Rectal smooth muscle tissue (tissue), 1 donor: ENCODE measurements at regions not wholly inside any gene's neighbourhood (a gene's known extent, or its start where the extent isn't known, plus 50 kb on each side); places are given as distances from the start of the nearest gene placed in this dataset.
A peak's percentile ranks its signal among the peaks of the same experiment; 100 is the strongest.

ENCODE experiments used
- H3K27ac ChIP-seq: one replicate; pipeline ENCODE4 v1.7.0; 2013; ENCODE audit warnings: low read depth, low read length, inconsistent platforms
- H3K27me3 ChIP-seq: one replicate; pipeline ENCODE4 v1.7.0; 2013; ENCODE audit warnings: low read length; ENCODE audit not compliant: control insufficient read depth, insufficient read depth
- H3K36me3 ChIP-seq: one replicate; pipeline ENCODE4 v1.7.0; 2013; ENCODE audit warnings: low read length; ENCODE audit not compliant: control insufficient read depth, insufficient read depth
- H3K4me1 ChIP-seq: one replicate; pipeline ENCODE4 v1.7.0; 2013; ENCODE audit warnings: low read length; ENCODE audit not compliant: control insufficient read depth, insufficient read depth
- H3K4me3 ChIP-seq: one replicate; pipeline ENCODE4 v1.7.0; 2013; ENCODE audit warnings: low read length
- H3K9ac ChIP-seq: one replicate; pipeline ENCODE4 v1.7.0; 2013; ENCODE audit warnings: low read length

GRCh38 chr2:42851740-42852250 is 59.4 kb upstream of the HAAO start:
- Histone ChIP-seq H3K4me1 (no peaks in the 10 kb centered on the region), H3K9ac (no peak overlapping the region), H3K27me3 (no peaks in the 10 kb centered on the region), H3K4me3 (no peak overlapping the region), H3K27ac (no peak overlapping the region), H3K36me3 (no peaks in the 10 kb centered on the region)

- Histone ChIP-seq H3K4me3 (no peak overlapping the region), H3K27me3 (no peaks in the 10 kb centered on the region), H3K27ac (no peak overlapping the region), H3K4me1 (no peaks in the 10 kb centered on the region), H3K9ac (no peak overlapping the region), H3K36me3 (no peaks in the 10 kb centered on the region)
Observed at GRCh38 chr2:42851186-42851585, 58.8 kb upstream of the HAAO start.

GRCh38 chr2:42850016-42850805 is 57.8 kb upstream of the HAAO start:
- H3K4me1 ChIP-seq, result peaks cover 9% of the 10 kb centered on the region
- no peaks in the 10 kb centered on the region for H3K27me3 ChIP-seq
- no peak overlapping the region for H3K9ac ChIP-seq
- no peaks in the 10 kb centered on the region for H3K36me3 ChIP-seq
- H3K4me3 ChIP-seq, result no peak overlapping the region
- H3K27ac ChIP-seq, result no peak overlapping the region

- Histone ChIP-seq H3K36me3 (no peaks in the 10 kb centered on the region), H3K27me3 (no peaks in the 10 kb centered on the region), H3K9ac (no peak overlapping the region), H3K27ac (no peak overlapping the region), H3K4me3 (no peak overlapping the region), H3K4me1 (peaks cover 17% of the 10 kb centered on the region)
Observed at GRCh38 chr2:42849311-42849710, 56.9 kb upstream of the HAAO start.

DNA sequence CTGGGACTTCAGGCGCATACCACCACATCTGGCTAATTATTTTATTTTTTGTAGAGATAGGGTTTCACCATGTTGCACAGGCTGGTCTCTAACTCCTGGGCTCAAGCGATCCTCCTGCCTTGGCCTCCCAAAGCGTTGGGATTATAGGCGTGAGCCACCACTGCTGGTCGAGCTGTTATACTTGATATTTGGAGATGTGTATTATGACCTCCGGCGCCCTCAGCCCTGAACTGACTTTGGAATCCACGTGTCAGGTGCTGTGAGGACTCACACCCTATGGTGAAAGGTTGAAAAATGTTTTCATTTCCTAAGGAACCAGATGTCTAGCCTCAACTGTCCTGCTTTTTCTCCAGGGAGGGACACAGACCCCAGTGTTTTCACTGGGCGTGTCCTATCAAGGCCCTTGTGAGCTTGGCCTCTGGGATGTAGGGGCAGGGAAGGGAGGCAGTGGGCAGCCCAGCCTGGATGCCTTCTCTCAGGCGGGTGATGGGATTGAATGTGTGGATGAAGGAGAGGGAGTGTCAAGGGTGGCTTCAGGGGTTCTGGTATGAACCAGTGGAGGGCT is 56.4 kb upstream of the HAAO start:
- H3K27ac ChIP-seq, result no peak overlapping the region
- no peaks in the 10 kb centered on the region for H3K36me3 ChIP-seq
- peaks cover 19% of the 10 kb centered on the region for H3K4me1 ChIP-seq

GRCh38 chr2:42848265-42848664 is 55.9 kb upstream of the HAAO start:
- Histone ChIP-seq H3K4me3 (no peak overlapping the region), H3K27ac (no peak overlapping the region), H3K36me3 (no peaks in the 10 kb centered on the region), H3K4me1 (peaks cover 19% of the 10 kb centered on the region), H3K9ac (no peak overlapping the region), H3K27me3 (no peaks in the 10 kb centered on the region)

More for the DNA sequence above, 56.4 kb upstream of the HAAO start:
- H3K27me3 ChIP-seq, result no peaks in the 10 kb centered on the region
- no peak overlapping the region for H3K9ac ChIP-seq
- no peak overlapping the region for H3K4me3 ChIP-seq

- Histone ChIP-seq H3K4me1 (peaks cover 21% of the 10 kb centered on the region), H3K36me3 (no peaks in the 10 kb centered on the region), H3K27ac (no peak overlapping the region), H3K9ac (no peak overlapping the region), H3K27me3 (no peaks in the 10 kb centered on the region), H3K4me3 (no peak overlapping the region)
Observed at GRCh38 chr2:42847596-42848151, 55.3 kb upstream of the HAAO start.

DNA sequence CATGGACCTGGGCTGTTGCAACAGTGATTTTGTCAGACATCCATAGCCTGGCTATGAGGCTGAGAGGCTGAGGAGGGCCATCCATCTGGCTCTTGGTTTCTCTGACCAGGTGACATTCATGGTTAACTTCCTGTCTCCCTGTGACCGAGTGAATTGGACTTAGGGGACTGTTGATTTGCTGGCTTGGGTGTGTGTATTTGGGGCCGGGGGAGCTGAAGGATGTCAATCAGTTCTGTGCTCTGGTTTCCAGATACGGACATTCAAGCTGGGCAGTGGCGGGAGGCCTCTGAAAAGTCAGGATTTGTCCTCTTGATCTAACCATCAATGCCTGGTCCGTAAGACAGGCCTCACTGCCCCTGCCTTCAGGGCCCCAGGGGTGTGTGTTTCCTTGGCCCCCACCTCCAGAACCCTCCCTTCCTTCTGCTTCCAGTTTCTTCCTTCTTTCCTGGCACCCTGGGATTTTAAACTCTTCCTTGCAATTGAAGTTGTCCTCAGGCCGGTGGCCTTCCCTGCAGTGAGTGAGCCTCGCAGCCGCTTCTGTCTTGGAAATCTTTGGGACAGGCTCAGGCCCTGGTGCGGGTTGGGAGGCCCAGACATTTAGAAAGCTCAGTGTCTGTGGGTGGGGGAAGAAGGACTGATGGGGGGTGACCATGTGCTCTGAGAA is 54.7 kb upstream of the HAAO start:
- Histone ChIP-seq H3K9ac (no peak overlapping the region), H3K27ac (no peak overlapping the region), H3K4me3 (no peak overlapping the region), H3K36me3 (no peaks in the 10 kb centered on the region), H3K4me1 (peaks cover 21% of the 10 kb centered on the region), H3K27me3 (no peaks in the 10 kb centered on the region)

DNA sequence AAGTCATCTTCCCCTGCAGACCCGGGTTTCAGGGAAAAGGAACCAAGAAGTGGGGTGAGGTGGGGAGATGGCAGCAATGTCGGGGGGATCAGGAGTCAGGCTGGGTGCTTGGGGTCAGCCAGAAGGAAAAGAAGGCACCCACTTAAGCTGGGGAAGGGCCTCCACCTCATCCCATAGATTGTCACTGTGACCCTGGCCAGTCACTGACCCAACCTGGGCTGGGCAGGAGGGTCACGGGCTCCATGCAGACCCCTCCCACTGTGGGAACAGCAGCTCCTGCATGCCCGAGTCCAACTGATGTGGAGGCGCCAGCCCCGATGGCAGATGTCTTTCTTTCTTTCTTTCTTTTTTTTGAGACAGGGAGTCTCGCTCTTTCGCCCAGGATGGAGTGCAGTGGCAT is 53.6 kb upstream of the HAAO start:
- no peaks in the 10 kb centered on the region for H3K27me3 ChIP-seq
- peak overlapping the region; percentile 55 for H3K27ac ChIP-seq
- no peak overlapping the region for H3K4me3 ChIP-seq
- H3K4me1 ChIP-seq, result peaks cover 21% of the 10 kb centered on the region
- H3K36me3 ChIP-seq, result no peaks in the 10 kb centered on the region
- no peak overlapping the region for H3K9ac ChIP-seq

DNA sequence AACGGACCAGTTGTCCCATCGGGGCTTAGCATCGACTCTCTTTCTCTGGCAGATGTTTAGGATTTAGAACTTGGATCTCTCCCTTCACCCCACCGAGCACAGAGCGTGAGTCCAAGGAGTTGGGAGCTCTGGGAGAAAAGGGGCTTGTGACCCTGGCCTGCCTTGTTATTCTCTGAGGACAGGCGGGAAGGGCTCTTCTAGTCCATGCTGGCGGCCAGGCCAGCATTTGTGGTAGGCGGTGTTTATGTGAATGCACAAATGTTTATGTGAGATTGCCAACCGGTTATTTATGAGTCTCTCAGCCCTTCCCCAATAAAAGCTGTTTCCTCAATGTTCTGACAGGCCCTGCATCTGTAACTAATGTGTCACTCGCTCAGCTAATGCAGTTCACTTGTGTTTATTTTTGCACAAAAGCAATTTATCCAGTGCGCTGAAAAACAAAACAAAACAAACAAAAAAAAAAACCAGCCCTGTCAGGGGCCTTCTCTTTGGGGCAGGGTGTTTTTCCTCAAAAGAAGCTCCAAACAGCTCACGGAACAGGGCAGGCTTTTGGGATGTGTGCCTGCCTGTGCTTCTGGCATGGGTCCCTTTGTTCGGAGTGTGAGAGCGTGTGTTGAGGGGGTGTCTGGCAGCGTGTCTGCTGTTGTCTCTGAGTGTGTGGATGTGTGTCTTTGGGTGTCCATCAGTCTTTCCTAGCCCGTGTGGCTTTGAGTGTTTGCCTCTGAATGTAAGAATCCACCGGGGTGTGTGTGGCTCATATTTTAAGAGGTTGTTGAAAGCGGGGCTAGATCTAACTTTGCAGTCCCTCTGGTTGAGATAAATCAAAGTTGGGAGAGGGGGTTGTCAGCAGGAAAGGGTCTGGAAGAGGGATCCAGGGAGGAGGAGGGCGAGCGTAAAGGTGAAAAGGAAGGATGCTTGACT is 52.8 kb upstream of the HAAO start:
- Histone ChIP-seq H3K27me3 (no peaks in the 10 kb centered on the region), H3K27ac (peak overlapping the region; percentile 55), H3K4me3 (peak overlapping the region; percentile 12), H3K9ac (no peak overlapping the region), H3K4me1 (peaks cover 21% of the 10 kb centered on the region), H3K36me3 (no peaks in the 10 kb centered on the region)

- Histone ChIP-seq H3K27ac (peak overlapping the region; percentile 55), H3K9ac (no peak overlapping the region), H3K4me1 (peaks cover 21% of the 10 kb centered on the region), H3K36me3 (no peaks in the 10 kb centered on the region), H3K4me3 (no peak overlapping the region), H3K27me3 (no peaks in the 10 kb centered on the region)
Observed at GRCh38 chr2:42844366-42844765, 52.0 kb upstream of the HAAO start.
